ENCODE measurements at regions not wholly inside any gene's neighbourhood (a gene's known extent, or its start where the extent isn't known, plus 50 kb on each side); places are given as distances from the start of the nearest gene placed in this dataset.

GRCh38 chr4:57187246-57187645 is 77.1 kb upstream of the IGFBP7 start:
- Histone ChIP-seq H3K27ac (ENCODE audit: low read length) (no peak overlapping the region), H3K4me3 (ENCODE audit: low read depth in 2 of 2, low read length in 2 of 2) (no peak overlapping the region), H3K36me3 (ENCODE audit: control insufficient read depth, insufficient read depth, low read length) (no peaks in the 10 kb centered on the region), H3K4me1 (ENCODE audit: control insufficient read depth, insufficient read depth, low read length) (no peaks in the 10 kb centered on the region), H3K27me3 (ENCODE audit: control insufficient read depth, insufficient read depth, low read length) (no peaks in the 10 kb centered on the region), H3K9me3 (ENCODE audit: control insufficient read depth, insufficient read depth, low read depth, low read length) (no peaks in the 10 kb centered on the region)
- in situ Hi-C loops (cut with HindIII; ENCODE audit: low pct_unique_long_range_greater_than_20kb, low sequenced_read_pairs) (no loop called here), intact Hi-C loops (cut with micrococcal nuclease; ENCODE audit: unreplicated experiment) (no loop called here)
- DNase-seq (ENCODE audit: low read depth, low spot score): no peak
- no peak for ATAC-seq
- no TSS peak for BruUV-seq (replicated peaks)
- no peak for TF ChIP-seq TCF7L2 (IDR thresholded peaks at IDR 0.05; ENCODE audit: low read depth, low read length)
- no peak for TF ChIP-seq CTCF (IDR thresholded peaks at IDR 0.05)
- no peak for TF ChIP-seq POLR2AphosphoS5 (IDR thresholded peaks at IDR 0.05; ENCODE audit: low read depth, low read length)
- TF ChIP-seq SIN3A (IDR thresholded peaks at IDR 0.05; ENCODE audit: borderline replicate concordance, insufficient read depth, low read depth, low read length): no peak
- ChIA-PET CTCF (no interaction called here), POLR2A (no interaction called here)

- CTCF ChIA-PET: no interaction called here
Observed at GRCh38 chr4:57184378-57185029, 74.3 kb upstream of the IGFBP7 start.

More at GRCh38 chr4:57184378-57185029, 74.3 kb upstream of the IGFBP7 start:
- Histone ChIP-seq H3K9me3 (ENCODE audit: control insufficient read depth, insufficient read depth, low read depth, low read length) (no peaks in the 10 kb centered on the region), H3K27ac (ENCODE audit: low read length) (no peak overlapping the region), H3K4me3 (ENCODE audit: low read depth in 2 of 2, low read length in 2 of 2) (no peak overlapping the region), H3K4me1 (ENCODE audit: control insufficient read depth, insufficient read depth, low read length) (no peaks in the 10 kb centered on the region), H3K27me3 (ENCODE audit: control insufficient read depth, insufficient read depth, low read length) (no peaks in the 10 kb centered on the region), H3K36me3 (ENCODE audit: control insufficient read depth, insufficient read depth, low read length) (no peaks in the 10 kb centered on the region)
- no TSS peak for BruUV-seq (replicated peaks)
- no peak for DNase-seq (ENCODE audit: low read depth, low spot score)
- no peak for ATAC-seq
- in situ Hi-C loops (cut with HindIII; ENCODE audit: low pct_unique_long_range_greater_than_20kb, low sequenced_read_pairs): no loop called here
- intact Hi-C loops (cut with micrococcal nuclease; ENCODE audit: unreplicated experiment): no loop called here
- TF ChIP-seq POLR2AphosphoS5 (IDR thresholded peaks at IDR 0.05; ENCODE audit: low read depth, low read length) (no peak), SIN3A (IDR thresholded peaks at IDR 0.05; ENCODE audit: borderline replicate concordance, insufficient read depth, low read depth, low read length) (no peak), CTCF (IDR thresholded peaks at IDR 0.05) (no peak), TCF7L2 (IDR thresholded peaks at IDR 0.05; ENCODE audit: low read depth, low read length) (no peak), REST (IDR thresholded peaks at IDR 0.05; ENCODE audit: insufficient read depth in 1 of 2, low read depth in 2 of 2, low read length in 1 of 2) (no peak)
- POLR2A ChIA-PET: no interaction called here
